Activated T-cell treated with anti-CD3 and anti-CD28 coated beads, Interleukin-2, amount 50 U/mL, for 48 hours (primary cell): ENCODE measurements at regions not wholly inside any gene's neighbourhood (a gene's known extent, or its start where the extent isn't known, plus 50 kb on each side); places are given as distances from the start of the nearest gene placed in this dataset.

ENCODE experiments used
- DNase-seq, 2 experiments: peaks; one replicate each; pipeline ENCODE4 v3.0.0-alpha.2; 2020

DNA sequence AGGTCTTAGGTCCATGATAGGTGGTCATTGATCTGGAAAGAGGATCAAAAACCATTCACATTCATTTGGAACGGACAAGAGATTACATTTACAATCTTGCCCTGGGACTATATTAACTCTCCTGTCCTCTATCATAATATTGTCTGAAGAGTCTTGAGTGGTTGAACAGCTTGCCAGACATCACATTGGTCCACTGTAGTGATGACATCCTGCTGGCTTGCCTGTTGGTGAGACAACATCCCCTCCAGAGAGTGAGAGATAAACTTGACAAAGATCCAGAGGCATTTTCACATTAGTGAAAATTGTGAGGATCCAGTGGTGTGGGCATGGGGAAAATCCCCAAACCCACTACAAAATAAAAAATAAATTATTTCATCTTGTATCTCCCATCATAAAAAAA, 155.7 kb upstream of the LEF1 start:
- DNase-seq: no peak

GRCh38 chr4:108322497-108322896, 153.8 kb upstream of the LEF1 start:
- no peak for DNase-seq

- no peak for DNase-seq
Observed at GRCh38 chr4:108320061-108320460, 151.3 kb upstream of the LEF1 start.

DNA sequence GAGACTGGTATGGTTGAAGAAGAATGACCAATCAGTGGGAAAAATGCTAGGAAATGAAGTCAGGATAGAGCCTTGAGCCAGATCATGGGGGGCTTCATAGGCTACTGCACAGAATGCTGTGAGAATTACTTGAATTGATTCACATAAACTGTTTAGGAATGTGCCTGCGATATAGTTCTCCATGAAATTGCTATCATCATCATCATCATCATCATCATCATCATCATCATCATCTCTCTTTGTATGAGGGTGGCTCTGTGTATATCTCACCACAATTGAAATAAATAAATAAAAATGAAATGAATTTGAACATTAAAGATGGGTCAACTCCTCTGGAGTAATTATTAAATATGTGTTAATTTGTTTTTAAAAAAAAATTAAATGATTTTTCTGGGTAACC, 148.6 kb upstream of the LEF1 start:
- no peak for DNase-seq

DNA sequence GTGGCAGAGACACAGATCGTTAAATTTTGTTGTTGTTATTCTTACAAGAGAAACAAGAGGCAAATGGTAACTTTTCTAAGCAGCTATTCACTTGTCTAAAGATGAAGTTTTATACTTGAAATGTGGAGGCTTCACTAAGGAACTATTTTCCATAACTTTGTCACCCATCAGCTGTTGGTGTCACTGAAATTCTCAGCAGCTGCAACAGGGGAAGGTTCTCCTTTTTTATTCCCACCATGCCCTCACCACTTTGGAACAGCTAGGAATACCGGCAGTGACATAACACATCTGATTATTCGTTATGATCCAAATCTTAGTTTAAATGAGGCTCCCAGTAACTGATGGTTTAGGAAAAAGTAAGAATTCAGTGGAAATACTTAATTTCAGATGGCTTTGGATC, 147.0 kb upstream of the LEF1 start:
- DNase-seq: no peak

- no peak for DNase-seq
Observed at GRCh38 chr4:108314900-108315589, 146.3 kb upstream of the LEF1 start.

DNA sequence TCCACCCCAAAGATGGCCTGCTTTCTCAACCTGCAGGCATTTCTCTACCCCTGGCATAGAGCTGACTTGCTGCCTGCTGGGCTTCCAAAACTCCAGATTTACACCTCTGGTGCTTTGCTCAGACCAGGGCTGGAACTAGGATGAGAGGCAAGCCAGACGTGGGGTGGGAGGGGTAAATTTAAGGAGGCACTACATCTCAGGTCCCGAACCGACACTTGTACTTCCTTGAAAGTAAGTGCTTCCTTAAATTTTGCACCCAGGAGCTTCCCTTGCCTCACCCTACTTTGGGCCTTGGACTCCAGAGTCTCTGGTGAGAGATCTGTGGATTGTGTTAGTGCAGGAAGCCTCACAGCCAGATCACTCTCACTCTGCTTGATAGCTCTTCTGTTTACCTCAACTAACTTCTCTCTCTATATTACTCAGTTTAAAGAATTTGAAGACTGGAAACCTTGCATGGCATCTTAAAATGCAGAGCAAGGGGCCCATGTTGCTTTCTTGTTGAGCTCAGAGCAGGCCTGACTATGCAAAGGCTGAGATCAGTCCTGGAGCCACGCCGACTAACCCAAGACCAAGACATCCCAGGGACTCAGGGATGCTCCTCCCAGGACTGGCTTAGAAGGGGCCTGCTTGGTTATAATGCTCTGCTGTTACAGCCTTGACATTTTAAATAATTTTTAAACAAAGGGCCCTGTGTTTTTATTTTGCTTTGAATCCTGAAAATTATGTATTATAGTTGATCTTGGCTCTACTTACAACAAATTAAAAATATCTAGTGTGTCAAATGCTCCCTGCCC, 145.0 kb upstream of the LEF1 start:
- no peak for DNase-seq

DNA sequence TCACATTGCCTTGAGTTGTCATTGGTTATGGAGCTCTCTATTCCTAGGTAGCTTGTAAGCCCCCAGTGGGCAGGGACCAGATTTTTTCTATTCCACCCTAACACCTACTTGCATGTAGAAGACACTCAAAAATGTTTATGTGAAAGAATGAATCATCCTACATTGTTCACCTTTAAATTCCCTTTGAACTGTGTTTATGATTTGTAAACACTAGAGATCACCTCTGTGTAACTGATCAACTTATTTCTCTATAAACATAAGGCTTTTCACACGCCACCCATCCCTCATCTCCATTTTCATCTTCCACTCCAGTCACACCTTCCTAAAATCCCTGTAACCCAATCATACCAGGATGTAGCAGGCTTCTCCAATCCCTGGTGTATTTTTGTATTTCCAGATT, 142.6 kb upstream of the LEF1 start:
- no peak for DNase-seq

DNA sequence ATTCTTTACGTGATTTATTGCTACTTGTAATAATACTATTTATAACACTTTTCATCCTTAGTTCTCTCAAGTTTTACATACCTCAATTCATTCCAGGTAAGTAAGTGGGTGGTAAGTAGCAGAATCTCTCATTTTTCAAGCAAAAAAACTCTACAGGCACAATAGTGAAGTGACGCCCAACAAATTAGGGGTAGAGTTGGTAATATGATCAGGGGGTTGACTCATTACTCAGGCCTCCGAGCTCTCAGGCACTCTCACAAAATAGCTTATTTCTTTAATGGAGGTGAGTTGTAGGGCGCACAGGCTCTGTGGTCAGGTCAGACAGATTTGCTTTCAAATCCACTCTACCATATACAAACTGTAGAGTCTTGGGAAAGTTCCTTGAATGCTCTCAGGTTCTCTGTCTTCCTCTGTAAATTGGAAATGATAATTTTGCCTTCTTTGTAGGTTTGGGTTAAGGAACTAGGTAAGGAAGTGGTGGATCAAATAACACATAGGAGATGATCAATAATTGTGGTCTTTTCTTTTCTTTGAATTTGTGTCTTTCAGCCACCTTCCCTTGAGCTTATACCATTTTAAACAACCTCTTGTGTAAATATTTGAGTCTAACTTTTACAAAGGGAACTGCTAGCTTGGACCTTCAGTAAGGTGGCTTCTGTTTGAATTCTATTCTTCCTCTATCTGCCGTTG, 134.9 kb upstream of the LEF1 start:
- no peak for DNase-seq

- no peak for DNase-seq
Observed at GRCh38 chr4:108301545-108302251, 133.0 kb upstream of the LEF1 start.

DNA sequence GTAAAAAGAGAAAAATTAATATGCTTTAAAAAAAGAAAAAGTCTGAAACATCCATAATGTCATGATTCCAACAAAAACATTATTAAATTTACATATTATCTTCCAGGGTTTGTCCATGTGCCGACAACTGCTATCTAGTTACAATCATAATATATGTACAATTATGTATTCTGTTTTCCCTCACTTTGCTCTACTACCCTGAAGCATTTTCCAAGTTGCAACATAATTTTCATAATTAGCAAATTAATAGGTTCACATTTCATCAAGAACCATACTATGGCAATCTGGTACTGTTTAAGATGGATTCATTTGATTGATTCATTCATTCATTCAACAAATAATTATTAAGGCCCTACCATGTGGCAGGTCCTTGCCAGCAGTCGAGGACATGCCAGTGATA, 128.9 kb upstream of the LEF1 start:
- DNase-seq: no peak

GRCh38 chr4:108292229-108292628, 123.5 kb upstream of the LEF1 start:
- no peak for DNase-seq

DNA sequence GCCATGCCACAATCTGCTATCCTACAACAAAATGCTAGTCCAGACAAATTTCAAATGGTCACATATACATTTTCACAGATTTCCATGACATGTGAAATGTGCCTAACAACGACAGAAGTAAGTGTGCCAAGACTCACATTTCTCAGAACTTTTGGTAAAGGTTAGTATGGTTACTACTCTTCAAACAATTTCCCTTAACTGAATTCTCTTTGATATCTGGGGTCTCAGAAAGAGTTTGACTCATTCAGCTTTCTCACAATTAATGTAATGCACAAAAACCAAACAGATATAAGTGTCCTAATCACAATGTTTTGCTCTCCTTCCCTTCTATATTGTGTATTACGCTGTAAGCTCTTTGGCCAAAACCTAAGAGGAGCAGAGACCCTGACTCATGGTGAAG, 122.4 kb upstream of the LEF1 start:
- no peak for DNase-seq

GRCh38 chr4:108287834-108288413, 119.2 kb upstream of the LEF1 start:
- DNase-seq: no peak

GRCh38 chr4:108280072-108280471, 111.3 kb upstream of the LEF1 start:
- no peak for DNase-seq

DNA sequence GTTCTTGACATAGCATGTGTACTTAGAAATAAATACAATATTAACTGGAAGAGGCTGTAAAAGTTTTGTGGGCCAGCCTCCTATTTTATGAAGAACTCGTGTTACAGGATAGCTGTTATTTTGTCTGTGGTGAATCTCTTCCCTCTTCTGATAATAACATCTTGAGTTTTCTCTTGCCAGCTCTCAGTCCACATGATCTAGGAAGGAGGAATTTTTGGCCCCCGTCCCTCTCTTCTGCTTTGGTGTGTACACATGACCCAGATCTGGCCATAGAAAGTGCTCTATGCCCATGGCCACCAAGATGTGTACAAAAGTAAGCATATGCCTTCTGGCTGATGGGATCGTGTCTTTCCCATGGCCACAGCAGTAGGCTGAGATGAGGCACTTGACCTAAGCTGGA, 108.0 kb upstream of the LEF1 start:
- no peak for DNase-seq

DNA sequence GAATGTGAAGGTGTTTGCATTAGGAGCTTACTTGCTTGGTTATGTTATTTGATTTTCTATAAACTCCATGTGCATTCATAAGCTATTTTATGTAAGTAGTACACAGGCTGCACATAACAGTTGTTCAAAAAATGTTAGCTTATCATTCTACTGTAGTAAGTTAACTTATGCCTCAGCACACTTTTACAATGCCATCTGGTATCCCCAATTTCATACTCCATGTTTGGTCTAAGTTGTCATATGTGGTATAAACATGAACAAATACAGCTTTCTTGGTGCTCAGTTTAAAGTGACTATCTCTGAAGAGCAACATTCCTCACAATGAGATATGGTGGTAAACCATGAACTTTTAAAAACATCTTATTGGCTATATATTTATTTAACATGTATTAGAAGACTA, 104.3 kb upstream of the LEF1 start:
- DNase-seq: no peak

DNA sequence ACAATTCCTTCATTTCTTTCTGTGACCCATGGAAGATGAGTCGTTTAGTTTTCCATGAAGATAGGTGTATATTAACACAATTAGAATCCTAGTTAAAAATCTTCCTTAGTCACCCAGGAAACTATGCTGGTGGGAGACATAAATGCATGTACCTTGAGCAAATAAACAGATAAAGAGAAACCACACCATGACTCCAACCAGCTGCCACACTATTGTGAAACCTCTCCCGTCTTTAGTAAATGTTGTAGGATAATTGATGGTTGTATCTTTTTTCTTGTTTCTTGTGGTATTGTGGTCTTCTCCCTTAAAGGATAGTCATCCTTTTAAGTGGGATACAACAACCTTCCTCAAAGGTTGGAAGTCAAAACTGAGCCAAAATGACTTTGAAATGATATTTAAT, 103.8 kb upstream of the LEF1 start:
- DNase-seq: no peak

DNA sequence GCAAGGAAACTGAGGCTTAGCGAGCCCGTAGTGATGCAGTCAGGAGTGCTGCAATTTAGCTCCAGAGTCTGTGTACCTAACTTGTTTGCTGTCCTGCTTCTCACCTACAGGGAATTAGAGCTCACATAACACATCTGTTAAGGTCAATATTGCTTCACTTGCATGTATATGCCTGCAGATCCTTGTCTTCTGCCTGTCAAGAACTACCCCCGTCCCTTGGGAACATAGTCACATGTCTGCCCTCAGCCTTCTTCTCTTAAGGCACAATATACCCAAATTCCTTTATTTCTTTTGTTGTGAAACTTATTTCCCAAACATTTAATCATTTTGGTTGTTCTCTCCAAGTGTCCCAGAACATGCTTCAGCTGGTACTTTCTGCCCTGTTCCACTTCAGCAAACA, 103.3 kb upstream of the LEF1 start:
- DNase-seq: no peak

- DNase-seq: no peak
Observed at GRCh38 chr4:108270466-108271450, 102.0 kb upstream of the LEF1 start.

GRCh38 chr4:108264693-108265092, 96.0 kb upstream of the LEF1 start:
- DNase-seq: no peak

GRCh38 chr4:108263057-108263456, 94.3 kb upstream of the LEF1 start:
- no peak for DNase-seq
